Fibroblast of villous mesenchyme (primary cell): ENCODE measurements at regions not wholly inside any gene's neighbourhood (a gene's known extent, or its start where the extent isn't known, plus 50 kb on each side); places are given as distances from the start of the nearest gene placed in this dataset.

Source experiments
- DNase-seq: peaks from one replicate; pipeline ENCODE4 v3.0.0-alpha.2; 2010; ENCODE audit warnings: low read depth
- H3K4me3 ChIP-seq: 2 replicates; pipeline ENCODE4 v1.5.1; 2011; ENCODE audit warnings: low read depth, mild to moderate bottlenecking, low read length
- CTCF ChIP-seq: IDR thresholded peaks from 2 replicates; pipeline ENCODE4 v1.5.1; 2012; ENCODE audit warnings: low read depth, mild to moderate bottlenecking, low read length; ENCODE audit not compliant: insufficient read depth

- H3K4me3 ChIP-seq: no peak overlapping the region
- no peak for TF ChIP-seq CTCF
- peak; percentile 76 for DNase-seq
Measured at GRCh38 chr3:73687106-73688004, 62.6 kb upstream of the PDZRN3 start.

- TF ChIP-seq CTCF: no peak
- no peak for DNase-seq
- no peak overlapping the region for H3K4me3 ChIP-seq
Measured at GRCh38 chr3:73685061-73685460, 60.3 kb upstream of the PDZRN3 start.

GRCh38 chr3:73683706-73684105 is 59.0 kb upstream of the PDZRN3 start:
- no peak for TF ChIP-seq CTCF
- DNase-seq: no peak

GRCh38 chr3:73681610-73682009 is 56.9 kb upstream of the PDZRN3 start:
- no peak for TF ChIP-seq CTCF
- H3K4me3 ChIP-seq: no peak overlapping the region
- DNase-seq: peak; percentile 35

More at GRCh38 chr3:73683706-73684105, 59.0 kb upstream of the PDZRN3 start:
- no peak overlapping the region for H3K4me3 ChIP-seq

- TF ChIP-seq CTCF: no peak
- no peak overlapping the region for H3K4me3 ChIP-seq
- DNase-seq: no peak
Measured at GRCh38 chr3:73681198-73681597, 56.5 kb upstream of the PDZRN3 start.

GRCh38 chr3:73680391-73681095 is 55.8 kb upstream of the PDZRN3 start:
- no peak for TF ChIP-seq CTCF

More at GRCh38 chr3:73680391-73681095, 55.8 kb upstream of the PDZRN3 start:
- DNase-seq: peak; percentile 33
- H3K4me3 ChIP-seq: no peak overlapping the region
